GM18520 (cell line): ENCODE measurements at regions not wholly inside any gene's neighbourhood (a gene's known extent, or its start where the extent isn't known, plus 50 kb on each side); places are given as distances from the start of the nearest gene placed in this dataset.

ENCODE experiments used
- ATAC-seq: cut with Tn5 transposase; IDR thresholded peaks from one replicate; pipeline ENCODE4 v1.9.1; 2021; ENCODE audit not compliant: unreplicated experiment

DNA sequence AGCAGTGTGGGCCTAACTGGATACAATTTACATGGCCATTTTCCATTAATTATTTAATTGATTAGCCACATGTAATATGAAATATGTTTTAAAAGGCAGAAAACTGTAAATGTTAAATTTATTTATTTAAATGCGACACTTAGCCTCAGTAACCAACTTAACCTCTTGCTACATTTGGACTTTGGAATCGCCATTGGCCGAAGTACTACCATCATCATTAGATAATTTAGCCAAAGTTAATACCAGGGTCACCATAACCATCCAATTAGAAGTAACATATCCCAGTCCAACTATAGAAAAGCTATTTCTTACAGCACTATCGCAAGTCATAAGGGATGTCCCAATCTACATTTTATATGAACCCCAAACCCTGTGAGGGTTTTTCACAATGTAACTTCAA is 558.6 kb upstream of the IGFBP3 start:
- ATAC-seq, result no peak

DNA sequence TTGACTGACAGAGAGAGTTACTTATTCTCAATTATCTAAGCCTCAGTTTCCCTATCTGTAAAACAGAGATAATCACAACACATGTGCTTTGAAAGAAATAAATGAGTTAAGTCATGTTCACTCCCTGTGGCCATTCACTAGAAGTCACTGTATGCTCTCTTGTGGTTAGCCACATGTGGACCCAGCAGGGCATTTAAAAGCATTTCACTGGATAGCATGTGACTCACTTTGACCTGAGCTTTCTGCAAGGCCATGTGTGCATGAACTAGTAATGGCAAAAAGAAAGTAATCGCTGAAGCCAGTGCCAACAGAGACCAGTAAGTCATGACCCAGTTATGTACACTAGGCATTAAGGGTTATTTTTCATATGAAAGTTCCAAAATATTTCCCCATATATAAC is 557.0 kb upstream of the IGFBP3 start:
- no peak for ATAC-seq

DNA sequence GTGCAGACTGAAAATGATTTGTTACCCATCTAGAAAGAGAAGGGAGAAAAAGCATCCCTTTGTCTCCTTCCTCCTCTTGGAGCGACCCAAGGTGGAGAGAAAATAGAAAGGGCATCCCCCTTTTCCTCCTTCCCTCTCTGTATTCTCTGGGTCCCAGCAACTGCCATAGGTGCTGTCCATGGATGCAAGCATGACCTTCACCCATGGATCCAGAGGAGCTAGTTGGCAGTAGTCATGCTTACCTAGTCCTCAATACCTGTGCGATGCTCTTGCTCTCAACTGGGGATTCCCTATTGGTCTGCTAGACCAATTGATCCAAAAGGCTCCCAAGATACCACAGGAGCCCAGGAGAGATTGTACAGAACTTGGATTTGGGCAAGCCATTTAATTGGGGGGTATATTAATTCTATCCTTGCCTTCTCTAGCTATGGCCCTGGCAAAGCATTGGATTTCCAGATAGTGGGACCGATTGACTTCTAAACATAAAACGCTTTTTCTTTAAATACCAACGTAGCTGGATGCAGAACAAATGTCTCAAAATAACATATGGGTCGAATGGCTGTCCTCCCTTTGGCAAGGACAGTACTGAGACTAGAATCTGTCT is 547.8 kb upstream of the IGFBP3 start:
- ATAC-seq, result no peak

DNA sequence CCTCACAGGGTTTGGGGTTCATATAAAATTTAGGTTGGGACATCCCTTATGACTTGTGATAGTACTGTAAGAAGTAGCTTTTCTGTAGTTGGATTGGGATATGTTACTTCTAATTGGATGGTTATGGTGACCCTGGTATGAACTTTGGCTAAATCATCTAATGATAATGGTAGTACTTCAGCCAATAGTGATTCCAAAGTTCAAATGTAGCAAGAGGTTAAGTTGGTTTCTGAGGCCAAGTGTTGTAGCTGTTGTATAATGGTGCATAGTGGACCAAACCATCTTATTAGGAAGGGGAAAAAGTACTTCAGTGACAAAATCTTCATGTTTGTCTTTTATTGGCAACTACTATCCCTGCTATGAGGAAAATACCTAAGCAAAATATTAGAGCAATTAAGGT is 542.1 kb upstream of the IGFBP3 start:
- no peak for ATAC-seq

DNA sequence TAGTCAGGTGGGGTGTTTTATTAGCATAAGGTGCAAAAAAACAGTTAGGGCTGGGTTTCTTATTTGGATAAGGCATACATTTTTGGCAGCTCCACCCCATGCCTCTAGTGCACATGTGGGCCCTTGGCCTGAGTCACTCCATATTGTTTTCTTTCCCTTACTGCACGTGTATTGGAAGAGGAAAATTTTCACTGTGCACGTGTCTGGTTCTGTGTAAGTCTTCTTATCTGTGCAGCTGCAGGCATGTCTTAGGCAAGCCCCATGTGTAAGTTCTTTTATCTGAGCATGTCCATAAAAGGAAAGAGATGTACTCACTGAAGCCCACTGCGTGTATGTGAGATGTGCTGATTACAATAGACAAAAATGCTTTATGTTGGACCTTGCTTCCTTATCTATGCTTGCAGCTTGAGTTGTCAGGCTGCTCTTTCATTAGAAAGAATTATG is 540.3 kb upstream of the IGFBP3 start:
- ATAC-seq, result no peak

DNA sequence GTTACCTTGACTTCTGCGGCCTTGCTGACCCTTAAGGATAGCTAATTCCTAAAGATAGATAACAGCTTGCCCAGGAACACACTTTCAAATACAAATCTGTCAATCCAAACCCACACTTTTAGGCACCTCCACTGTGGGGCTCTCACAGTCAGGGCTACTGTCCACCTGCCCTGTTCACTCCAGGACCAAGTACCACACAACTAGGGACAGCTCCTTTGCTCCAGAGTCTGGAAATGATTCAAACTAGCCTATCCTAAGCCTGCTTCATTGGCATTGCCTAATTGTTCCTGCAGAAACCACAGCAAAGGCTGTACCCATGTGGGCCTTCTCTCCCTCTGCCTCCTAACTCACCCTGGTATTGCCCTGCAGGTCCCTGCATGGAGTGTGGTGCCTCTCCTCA is 538.9 kb upstream of the IGFBP3 start:
- ATAC-seq, result no peak

DNA sequence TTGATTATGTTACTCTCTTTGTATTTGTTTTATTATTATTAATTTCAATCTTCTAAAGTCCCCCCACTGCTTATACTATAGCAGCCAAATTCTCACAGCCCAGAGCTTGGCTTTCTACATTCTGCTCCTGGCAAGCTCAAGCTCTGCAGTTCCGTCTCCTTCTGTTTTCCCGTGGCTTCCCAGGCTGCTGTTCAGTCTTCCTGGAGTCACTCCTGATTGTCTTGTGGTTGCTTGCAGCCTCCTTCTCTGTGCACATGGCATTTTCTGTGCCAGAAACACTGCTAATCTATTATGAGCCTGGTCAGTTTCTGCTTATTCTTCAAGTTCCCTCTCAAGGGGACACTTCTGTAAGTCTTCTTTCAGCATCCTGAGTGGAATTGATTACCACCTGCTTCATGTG is 533.7 kb upstream of the IGFBP3 start:
- ATAC-seq, result no peak

DNA sequence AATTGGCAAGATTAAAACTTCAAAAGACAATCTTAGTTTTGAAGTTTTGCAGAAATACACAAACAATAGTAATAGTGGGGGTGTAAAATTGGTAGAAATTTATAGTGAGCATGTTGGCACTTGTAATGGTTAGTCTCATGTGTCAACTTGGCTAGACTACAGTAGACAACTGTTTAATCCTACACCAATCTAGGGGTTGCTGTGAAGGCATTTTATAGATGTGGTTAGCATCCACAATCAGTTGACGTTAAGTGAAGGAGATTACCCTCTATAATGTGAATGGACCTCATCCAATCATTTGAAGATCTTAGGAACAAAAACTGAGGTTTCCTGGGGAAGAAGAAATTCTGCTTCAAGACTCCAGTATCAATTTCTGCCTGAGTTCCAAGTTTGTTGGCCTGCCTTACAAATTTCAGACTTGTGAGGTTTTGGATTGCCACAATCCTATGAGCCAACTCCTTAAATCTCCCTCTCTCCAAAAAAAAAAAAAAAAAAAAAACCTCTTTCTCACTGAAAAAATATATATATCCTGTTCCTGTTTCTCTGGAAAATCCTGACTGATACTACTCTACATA is 531.6 kb upstream of the IGFBP3 start:
- no peak for ATAC-seq

DNA sequence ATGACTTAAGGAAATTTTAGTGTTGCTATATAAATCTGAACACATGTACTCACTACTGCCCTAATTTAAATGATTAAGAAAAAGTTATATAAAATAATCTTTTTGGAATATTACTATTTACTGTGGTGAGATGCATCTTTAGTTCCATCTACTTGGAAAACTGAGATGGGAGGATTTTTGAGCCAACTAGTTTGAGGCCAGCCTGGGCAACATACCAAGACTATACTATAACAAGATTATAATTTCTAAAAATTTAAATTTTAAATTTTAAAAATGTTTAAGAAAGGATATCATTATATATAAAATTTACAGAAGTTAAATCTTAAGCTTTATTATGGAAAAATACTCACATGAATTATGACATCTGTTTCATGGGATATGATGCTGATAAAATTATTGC is 530.8 kb upstream of the IGFBP3 start:
- no peak for ATAC-seq

DNA sequence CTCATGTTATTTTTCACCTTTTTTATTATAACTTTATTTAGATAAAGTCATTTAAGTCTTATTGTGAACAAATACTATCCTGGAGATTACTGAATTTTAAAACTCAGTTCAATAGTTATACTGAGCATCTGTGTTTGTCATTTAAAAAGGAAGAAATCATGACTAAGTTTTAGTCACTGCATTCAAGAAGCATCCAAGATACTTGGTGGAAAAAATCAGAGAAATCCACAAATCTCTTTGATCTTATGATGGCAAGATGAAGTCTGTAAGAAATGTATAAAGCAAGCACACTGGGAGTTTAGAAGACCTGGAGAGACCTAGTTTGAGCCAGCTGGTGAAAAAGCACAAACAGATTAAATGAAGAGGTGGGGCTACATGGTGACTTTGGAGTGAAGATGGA is 529.8 kb upstream of the IGFBP3 start:
- ATAC-seq, result no peak

DNA sequence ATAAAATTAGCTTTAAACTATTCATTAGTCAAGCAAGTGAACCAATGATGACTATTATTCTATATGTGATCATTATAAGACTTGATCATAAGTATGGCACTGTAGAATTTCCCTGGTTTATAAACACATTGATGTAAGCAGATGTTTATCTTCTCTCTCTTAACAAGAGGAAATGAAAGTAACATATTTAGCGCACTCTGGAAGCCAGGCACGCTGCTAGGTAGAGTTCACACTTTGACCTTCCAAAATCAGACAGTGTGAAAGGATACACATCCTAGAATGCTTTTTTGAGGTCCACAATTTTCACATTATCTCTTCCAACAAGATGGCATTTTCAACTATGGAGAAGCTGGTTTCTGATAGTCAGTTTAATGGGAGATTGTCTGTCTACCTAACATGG is 529.4 kb upstream of the IGFBP3 start:
- no peak for ATAC-seq

DNA sequence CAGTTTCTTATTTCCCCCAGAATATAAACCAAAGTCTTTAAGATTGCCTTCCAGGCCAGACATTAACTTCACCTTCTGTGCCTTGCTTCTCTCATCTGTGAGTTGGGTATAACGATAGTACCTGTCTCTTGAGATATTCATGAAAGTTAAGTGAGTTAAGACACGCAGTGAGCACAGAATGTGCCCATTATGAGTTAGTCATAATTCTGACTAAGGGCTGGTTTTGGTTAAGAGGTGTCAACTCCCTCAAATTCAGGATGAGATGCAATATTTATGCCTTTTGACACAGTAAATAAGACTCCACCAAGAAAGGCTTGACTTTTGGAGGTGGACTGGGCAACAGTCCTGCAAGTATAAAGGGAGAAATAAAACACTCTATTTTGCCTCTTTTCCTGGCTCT is 528.7 kb upstream of the IGFBP3 start:
- ATAC-seq, result no peak

DNA sequence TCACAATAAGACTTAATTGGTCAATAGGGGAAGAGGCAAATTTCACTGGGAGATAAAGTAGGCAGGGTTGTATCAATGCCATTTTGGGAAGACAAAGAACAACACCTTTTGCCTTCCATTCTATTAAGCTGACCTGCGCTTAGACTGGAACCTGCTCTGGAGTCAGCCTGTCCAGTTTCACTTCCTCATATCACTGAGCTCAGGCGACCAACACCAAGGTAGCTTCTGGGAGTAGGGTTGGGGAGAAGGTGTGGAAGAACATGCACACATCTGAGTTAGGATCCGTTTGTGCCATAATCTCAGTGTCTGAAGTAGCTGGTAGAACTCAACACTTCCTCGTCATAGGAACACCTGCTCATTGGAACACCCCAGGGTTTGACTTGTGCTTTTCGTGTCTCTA is 527.4 kb upstream of the IGFBP3 start:
- no peak for ATAC-seq

DNA sequence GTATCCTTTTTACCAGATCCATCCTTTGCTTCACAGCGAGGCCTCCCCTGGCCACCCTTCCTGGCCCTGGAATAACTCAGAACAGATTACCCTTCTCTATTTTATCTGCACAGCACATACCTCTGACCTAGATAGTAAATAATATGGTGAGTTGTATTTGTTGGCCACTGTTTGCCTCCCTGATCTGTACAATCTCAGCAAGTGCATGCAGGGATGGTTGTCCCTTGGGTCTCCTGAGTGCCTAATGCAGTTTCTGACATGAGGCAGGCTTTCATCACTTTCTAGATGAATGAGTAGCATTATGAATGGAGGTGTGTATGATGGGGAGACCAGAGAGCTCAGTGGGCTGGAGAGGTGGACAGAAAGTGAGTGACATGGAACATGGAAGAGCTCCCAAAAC is 525.1 kb upstream of the IGFBP3 start:
- ATAC-seq, result no peak

DNA sequence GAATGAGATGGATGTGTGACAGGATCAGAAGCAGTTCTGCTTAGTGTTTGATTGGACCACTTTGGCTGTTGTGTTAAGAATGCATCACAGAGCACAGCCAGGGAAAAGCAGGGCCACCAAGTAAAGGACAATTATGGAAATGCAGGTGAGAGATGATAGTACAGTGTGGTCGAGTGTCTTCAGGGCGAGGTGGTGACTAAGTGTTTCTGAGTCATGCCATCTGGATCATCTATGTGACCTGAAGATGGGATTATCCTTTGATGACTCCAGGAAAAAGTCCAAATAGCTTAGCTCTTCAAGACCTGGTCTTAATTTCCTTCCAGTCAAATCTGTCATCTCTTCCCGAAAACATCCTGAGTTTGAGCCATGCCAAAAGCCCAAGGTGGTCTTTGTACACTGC is 523.2 kb upstream of the IGFBP3 start:
- no peak for ATAC-seq

DNA sequence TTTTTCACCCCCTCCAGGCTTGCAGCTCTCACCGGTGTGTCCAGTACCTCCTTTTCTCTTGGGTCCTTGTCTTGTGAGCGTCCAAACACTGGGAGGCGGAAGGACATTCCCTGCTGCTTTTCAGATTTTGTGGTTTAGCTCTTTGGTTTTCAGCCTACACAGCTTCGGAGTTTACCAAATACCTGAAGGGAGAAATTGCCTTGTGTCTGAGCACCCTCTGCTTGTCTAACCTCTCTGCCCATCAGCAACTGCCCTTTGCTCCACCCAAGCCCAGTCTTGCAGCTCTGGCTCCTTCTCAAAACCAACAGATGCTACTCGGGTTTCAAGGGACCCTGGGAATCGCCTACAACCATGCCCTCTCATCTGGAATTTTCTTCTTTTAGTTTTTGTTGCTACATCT is 519.1 kb upstream of the IGFBP3 start:
- no peak for ATAC-seq

DNA sequence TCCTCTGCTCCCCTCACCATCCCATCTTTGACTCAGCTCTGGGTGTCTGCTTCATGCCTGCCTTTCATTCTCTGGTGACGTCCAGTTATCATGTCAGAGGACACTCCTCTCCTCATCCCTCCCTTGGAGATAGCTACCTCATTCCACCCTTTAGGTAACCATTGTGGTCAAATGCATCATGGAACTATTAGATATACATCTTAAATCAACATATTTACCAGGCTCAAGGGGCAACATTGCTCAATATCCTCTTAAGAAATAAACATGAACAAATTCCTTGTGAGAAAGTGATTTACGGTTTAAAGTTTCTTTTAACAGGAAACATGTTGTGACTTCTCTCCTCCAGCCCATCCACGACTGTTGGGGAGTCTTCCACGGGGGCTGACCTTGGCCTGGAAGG is 511.6 kb upstream of the IGFBP3 start:
- ATAC-seq, result no peak

DNA sequence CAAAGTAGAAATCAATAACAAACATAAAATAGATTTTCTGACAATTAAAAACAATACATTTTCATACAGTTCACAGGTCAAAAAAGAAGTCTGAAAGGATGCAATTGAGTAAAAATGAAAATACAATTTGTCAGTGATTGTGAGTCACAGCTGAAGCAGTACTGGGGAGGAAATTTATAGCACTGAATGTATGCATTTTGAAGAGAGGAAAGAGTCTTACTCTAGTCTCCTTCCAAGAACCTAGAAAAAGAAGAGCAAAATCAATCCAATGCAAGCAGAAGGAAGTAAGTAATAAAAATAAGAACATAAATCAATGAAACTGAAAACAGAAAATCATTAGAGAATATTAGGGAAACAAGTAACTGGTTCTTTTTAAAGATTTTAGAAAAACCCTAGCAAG is 507.2 kb upstream of the IGFBP3 start:
- no peak for ATAC-seq

DNA sequence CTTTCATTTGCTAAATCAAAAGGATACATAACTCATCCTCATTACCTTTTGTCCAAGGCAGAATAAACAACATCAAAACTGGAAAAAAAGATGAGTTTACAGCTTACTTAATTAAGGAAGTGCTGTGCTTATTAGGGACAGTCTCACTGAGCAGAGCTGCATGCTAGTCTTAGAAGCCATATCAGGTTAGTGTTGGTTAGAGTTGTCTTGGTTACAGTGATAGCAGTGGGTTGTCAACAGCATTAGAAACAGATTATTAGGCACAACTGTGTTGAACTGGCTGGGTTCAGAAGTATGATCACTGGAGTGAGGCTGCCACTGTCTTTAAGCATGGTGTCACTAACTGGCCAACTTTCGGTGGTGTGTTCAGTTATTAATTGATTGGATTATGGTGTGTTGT is 503.9 kb upstream of the IGFBP3 start:
- no peak for ATAC-seq

DNA sequence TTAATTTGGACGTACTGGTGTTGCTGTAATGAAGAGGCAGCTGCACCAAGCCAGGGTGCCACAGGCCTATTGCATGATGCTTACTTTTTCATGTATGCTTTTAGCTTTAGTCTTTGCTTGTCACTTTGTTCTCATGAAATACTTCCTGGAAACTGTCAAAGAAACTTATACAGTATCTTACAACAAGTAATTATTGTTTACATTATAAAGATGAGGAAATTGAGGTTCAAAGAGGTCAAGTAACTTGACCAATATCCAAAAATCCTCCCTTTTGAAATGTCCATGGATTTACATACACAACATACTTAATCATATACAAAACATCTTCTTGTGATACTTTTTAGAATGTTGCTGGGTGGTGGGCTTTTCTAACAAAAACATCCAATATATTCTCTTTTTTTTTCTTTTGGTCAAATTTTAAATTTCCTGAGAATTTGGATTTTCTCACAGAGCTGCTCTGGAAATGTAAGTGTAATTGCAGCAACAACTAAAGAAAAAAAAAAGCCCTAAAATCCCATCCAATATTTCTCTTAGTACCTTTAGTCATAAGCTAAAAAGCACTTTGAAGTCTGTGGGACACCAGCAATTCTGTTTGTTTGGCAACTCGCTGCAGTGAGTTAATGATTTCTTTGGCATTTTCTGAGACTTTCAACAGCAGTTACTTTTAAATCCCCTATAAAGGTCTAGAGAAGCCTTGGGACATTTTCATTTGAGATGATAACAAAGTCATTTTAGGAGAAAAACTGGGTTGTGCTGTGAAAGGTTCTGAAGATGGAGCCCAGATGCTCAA is 500.6 kb upstream of the IGFBP3 start:
- ATAC-seq, result no peak

DNA sequence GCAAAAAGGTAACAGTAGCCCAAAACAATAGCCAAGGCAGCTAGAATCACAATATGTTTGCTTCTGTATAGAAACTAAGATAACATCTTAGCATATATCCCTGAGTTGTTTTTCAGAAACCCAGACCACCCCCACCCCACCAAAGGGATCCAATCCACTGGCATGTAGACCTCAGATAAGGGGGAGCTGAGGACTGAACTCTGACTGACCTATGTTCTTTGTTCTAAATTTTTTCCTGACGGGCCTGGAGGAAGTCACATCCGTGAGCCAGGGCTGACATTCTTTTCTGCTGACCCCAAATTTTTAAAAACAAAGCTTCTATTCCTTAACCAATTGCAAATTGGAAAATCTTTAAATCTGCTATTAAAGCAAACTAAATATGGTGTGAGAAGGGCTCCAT is 493.9 kb upstream of the IGFBP3 start:
- ATAC-seq, result no peak

DNA sequence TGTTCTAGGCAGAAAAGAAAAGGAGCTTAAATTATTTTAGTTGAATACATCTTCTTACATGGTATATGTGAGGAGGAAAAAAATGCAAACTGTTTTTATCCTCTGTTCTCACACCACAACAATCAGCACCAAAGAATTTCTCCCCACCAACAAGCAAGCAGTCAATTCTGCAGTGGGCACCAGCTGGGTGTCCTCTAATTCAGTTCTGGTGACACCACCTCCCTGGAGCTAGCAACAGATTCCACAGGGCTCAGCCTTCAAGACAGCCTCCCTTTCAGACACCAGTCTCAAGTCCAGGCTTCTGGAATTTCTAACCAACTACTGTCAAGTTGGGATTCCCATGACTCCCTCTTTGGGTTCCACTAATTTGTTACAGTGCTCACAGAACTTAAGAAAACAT is 490.2 kb upstream of the IGFBP3 start:
- ATAC-seq, result no peak

DNA sequence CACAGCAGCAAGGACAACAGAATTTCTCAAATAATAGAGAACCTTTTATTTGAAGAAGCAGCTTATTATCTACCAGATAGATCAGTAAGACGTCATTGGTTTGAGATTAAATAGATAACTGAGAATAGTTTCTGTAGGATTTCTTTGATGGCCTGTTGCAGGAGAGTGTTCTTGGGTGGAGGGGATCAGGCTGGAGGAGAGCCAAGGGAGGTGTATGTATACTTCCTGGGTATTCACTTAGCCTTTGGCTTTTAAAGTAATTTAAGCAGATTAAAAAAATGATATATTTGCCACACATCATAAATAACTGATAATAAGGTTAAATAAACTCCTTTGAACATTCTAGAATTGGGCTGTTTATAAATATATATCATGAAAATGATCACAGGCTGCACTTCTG is 486.1 kb upstream of the IGFBP3 start:
- no peak for ATAC-seq
